Right ventricle myocardium inferior (tissue), 1 donor: ENCODE measurements at regions not wholly inside any gene's neighbourhood (a gene's known extent, or its start where the extent isn't known, plus 50 kb on each side); places are given as distances from the start of the nearest gene placed in this dataset.
"Not testable (repeated sequence)": the region's sequence is repeated elsewhere in the genome, so short reads cannot be mapped to it uniquely, and the experiment has no call there.

ENCODE experiments used
- ATAC-seq: fragments of 200-7000 bp; cut with Tn5 transposase; one replicate; pipeline ENCODE4 v1.9.1; 2020; ENCODE audit warnings: mild to moderate bottlenecking, moderate library complexity
- DNase-seq: peaks from one replicate; pipeline ENCODE4 v3.0.0; 2021; ENCODE audit errors: missing footprints
- intact Hi-C: fragments of 100-400 bp; cut with DNase I; formaldehyde crosslinking; loops from one replicate; pipeline ENCODE4 v1.11.0; 2022
- donor health status: DM: no; HTN: yes; CAD: no; lungs with severe emphysema.

GRCh38 chr2:87668361-87668760 is 79.5 kb upstream of the PLGLB2 start:
- intact Hi-C loops, DNase-seq, ATAC-seq: not testable (repeated sequence)

GRCh38 chr2:87669633-87670231 is 78.2 kb upstream of the PLGLB2 start:
- DNase-seq, intact Hi-C loops, ATAC-seq: not testable (repeated sequence)

GRCh38 chr2:87672404-87672803 is 75.5 kb upstream of the PLGLB2 start:
- ATAC-seq, DNase-seq, intact Hi-C loops: not testable (repeated sequence)

DNA sequence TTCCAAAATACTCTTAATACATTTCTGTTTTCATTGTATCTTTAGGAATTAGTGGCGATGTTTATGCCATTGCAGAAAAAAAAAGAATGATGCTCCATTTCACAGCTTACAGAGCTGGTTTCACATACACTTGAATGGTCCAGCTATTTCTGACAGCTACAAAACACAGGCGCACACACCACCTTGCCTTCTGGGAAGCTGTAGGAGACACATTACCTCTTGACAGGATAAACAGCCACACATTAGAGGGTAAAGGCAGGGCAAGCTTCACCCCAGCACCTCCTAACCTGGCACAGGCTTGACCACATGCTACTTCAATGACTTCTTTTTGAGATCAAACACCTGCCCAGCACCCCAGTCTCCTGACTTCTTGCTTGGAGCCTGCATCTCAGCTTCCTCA is 73.2 kb upstream of the PLGLB2 start:
- ATAC-seq: peak; percentile 39
- DNase-seq, intact Hi-C loops: not testable (repeated sequence)

DNA sequence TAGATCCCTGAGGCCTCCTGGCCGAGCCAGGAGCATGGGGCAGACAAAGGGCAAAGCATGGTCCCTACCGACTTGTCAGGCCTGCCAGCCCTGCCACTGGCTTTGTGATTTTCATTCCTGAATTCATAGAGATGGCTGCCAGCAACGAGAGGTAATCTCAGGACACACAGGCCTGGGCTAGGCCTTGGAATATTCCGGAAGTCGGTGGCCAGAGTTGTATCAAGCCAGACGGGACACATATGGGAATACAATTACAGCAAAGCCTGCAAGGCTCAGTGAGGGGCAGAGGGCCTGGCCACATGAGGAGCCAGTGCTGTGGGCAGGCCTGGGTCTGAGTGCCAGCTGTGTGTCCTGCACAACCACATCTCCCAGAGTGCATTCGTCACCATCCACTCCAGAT is 72.4 kb upstream of the PLGLB2 start:
- ATAC-seq: peak; percentile 77
- intact Hi-C loops, DNase-seq: not testable (repeated sequence)

GRCh38 chr2:87677421-87677923 is 70.4 kb upstream of the PLGLB2 start:
- DNase-seq, intact Hi-C loops, ATAC-seq: not testable (repeated sequence)

GRCh38 chr2:87678742-87679173 is 69.1 kb upstream of the PLGLB2 start:
- intact Hi-C loops, DNase-seq, ATAC-seq: not testable (repeated sequence)

DNA sequence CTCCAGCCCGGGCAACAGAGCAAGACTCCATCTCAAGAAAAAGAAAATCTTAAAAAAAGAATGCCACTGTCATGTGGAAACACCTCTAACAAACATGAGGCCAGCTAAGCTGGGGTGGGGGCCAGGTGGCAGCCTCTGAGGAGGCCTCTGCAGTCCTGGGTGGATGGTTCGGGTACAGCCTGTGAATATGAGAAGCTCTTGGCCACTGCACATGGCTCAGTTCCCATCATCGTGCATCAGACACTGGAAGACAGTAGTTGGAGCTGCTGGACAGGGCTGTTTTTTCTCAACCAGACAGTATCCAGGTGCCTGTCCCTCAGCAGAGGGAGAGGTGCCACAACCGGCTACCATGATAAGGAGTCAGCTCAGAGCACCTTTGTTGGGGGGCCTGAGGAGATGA is 67.9 kb upstream of the PLGLB2 start:
- peak; percentile 13 for ATAC-seq
- DNase-seq, intact Hi-C loops: not testable (repeated sequence)

GRCh38 chr2:87680691-87681090 is 67.2 kb upstream of the PLGLB2 start:
- DNase-seq, intact Hi-C loops, ATAC-seq: not testable (repeated sequence)

DNA sequence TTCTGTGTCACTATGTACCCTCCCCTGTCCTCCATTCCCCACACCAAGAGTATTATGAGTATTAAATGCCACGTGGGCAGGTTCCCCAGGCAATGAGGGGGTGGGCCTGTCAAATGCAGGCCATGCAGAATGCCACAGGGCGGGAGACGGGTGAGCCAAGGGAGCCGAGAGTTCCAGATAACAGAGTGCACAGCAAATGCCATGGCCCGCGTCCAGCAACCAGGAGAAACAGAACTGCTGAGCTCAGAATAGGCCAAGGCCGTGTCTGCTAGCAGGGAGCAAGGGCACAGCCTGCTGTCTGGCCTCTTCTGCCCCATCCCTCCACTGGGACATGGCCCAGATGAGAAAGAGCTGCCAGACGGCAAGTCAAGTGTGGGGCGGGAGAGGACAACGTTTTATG is 64.4 kb upstream of the PLGLB2 start:
- ATAC-seq (peak; percentile 97), DNase-seq (peak; percentile 83)
- intact Hi-C loops: not testable (repeated sequence)

GRCh38 chr2:87683961-87684360 is 63.9 kb upstream of the PLGLB2 start:
- not testable (repeated sequence) for ATAC-seq, DNase-seq

DNA sequence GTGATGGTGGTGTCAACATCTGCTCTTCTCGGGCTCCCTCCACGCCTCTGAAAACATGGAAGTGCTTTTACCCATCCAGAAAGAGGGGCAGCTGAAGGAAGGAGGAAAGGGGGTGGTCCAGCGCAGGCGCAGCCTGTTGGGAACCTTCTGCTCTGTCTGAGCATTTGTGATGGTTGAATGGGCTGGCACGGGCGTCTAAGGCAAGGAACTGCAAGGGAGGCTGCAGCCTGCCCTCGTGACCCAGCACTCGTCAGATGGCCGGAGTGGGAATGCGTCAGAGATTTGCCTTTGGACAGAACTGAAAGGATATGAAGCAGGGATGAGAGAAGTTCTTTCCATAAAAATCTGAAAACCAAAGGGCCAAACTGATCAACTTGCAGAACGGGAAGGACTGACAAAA is 62.3 kb upstream of the PLGLB2 start:
- DNase-seq, ATAC-seq, intact Hi-C loops: not testable (repeated sequence)

More at GRCh38 chr2:87683961-87684360, 63.9 kb upstream of the PLGLB2 start:
- intact Hi-C loops: not testable (repeated sequence)

DNA sequence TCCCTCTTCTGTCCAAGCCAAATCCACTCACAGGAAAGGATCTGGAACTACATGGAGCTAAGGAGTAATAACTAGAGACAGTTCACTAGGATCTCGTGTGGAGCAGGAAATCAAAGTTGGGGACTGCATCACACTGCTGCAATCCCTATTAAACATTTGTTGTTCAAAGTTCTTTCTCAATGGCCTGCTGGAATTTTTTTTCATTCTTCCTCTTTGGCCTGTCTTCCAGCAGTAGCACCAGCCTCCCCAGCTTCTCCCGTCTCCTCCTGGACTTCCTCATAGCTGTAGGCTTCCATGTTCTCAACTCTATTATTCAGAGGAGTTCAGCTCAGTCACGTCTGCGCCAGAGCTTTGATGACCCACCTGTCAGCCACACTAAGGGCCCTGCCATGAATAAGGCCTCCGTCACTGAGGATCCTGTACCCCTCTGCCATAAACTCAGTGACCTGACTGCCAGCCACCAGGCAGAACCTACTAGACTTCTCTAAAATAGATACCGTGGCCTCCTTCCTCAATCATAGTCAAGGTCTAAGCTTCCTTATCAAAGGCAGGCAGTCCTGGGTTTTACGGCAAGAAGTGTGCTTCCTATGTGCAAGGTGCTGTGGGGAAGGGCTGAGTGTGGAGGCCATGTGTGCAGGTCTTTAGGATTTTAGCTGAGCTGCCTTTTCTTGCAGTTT is 60.9 kb upstream of the PLGLB2 start:
- intact Hi-C loops, ATAC-seq, DNase-seq: not testable (repeated sequence)

GRCh38 chr2:87687550-87688270 is 60.2 kb upstream of the PLGLB2 start:
- intact Hi-C loops: not testable (repeated sequence)

GRCh38 chr2:87691899-87692592 is 55.8 kb upstream of the PLGLB2 start:
- intact Hi-C loops, ATAC-seq: not testable (repeated sequence)

More at GRCh38 chr2:87687550-87688270, 60.2 kb upstream of the PLGLB2 start:
- ATAC-seq, DNase-seq: not testable (repeated sequence)

GRCh38 chr2:87692914-87693313 is 55.0 kb upstream of the PLGLB2 start:
- DNase-seq, ATAC-seq, intact Hi-C loops: not testable (repeated sequence)

More at GRCh38 chr2:87691899-87692592, 55.8 kb upstream of the PLGLB2 start:
- DNase-seq: not testable (repeated sequence)

DNA sequence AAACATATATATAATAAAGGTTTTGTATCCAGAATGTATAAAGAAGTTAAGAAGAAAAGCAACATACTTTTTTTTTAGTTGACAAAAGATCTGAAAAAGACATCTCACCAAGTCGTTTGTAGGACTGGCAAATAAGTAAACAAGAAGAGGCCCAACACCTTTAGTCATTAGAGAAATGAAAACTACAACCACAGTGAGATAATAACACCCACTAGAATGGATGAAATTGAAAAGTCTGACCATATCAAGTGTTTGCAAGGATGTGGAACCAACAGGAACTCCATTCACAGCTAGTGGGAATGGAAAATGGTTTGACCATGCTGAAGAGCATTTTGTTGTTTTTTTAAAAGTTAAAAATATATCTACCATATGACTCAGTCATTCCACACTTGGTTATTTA is 54.0 kb upstream of the PLGLB2 start:
- DNase-seq, ATAC-seq, intact Hi-C loops: not testable (repeated sequence)

GRCh38 chr2:87695596-87696323 is 52.1 kb upstream of the PLGLB2 start:
- intact Hi-C loops, ATAC-seq, DNase-seq: not testable (repeated sequence)
